ENCODE measurements at regions not wholly inside any gene's neighbourhood (a gene's known extent, or its start where the extent isn't known, plus 50 kb on each side); places are given as distances from the start of the nearest gene placed in this dataset.

GRCh38 chr12:107356266-107356936, 263.1 kb upstream of the CRY1 start:
- intact Hi-C loops (cut with DNase I, micrococcal nuclease): no loop called here
- ATAC-seq (no peak), DNase-seq (no peak)

GRCh38 chr12:107356937-107357295, 263.6 kb upstream of the CRY1 start:
- ATAC-seq (no peak), DNase-seq (no peak)
- intact Hi-C loops (cut with DNase I, micrococcal nuclease): no loop called here

GRCh38 chr12:107359382-107359781, 266.0 kb upstream of the CRY1 start:
- ATAC-seq (no peak), DNase-seq (no peak)
- intact Hi-C loops (cut with DNase I, micrococcal nuclease): no loop called here

DNA sequence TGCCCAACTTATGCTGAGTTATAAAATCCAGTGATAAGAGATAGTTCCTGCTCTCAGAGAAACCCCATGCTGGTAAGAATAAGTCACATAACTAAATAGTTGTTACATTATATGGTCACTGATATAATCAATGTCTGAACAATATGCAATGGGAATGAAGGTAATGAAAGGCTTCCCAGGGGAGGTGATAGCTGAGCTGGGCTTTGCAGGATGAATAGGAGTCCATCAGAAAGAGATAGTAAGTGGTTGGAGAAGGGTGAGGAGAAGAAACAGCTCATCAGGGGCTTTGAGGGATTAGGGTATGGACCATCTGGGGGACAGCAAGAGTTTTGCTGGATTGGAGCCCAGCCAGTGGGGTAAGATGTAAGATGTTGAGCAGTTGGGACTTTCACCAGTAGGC, 266.7 kb upstream of the CRY1 start:
- ATAC-seq (no peak), DNase-seq (no peak)
- intact Hi-C loops (cut with DNase I, micrococcal nuclease): no loop called here

DNA sequence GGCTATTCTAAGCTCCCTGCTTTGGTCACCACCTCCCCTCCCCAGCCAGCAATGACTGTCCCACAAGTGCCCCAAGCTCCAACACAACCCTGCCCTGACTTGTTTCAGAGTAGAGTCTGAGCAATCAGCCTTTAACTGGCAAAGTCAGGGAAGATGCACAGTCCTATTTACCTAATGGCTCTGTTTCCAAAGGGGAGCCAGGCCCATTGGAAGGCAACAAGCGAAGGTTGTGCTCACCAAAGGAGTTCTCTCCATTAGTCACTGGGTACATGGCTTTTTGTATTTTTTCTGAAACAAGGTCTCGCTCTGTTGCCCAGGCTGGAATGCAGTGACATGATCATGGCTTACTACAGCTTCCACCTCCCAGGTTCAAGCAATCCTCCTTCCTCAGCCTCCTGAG, 267.1 kb upstream of the CRY1 start:
- ATAC-seq (no peak), DNase-seq (no peak)
- intact Hi-C loops (cut with DNase I, micrococcal nuclease): no loop called here

DNA sequence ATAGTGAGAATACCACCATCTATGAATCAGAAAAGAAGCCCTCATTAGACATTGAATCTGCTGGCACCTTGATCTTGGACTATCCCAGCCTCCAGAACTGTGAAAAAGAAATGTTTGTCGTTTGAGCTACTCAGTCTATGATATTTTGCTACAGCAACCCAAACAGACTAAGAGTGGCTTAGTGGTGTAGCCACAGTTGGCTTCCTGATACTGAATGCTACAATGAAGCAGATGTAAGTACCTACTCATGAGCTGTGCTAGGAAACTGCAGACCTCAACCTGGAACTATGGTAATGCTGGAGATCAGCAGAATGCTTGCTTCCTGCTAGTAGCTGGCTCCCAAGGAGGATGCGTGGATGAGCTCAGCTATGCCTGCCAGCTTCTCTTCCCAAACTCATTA, 268.6 kb upstream of the CRY1 start:
- ATAC-seq (no peak), DNase-seq (no peak)
- intact Hi-C loops (cut with DNase I, micrococcal nuclease): no loop called here

DNA sequence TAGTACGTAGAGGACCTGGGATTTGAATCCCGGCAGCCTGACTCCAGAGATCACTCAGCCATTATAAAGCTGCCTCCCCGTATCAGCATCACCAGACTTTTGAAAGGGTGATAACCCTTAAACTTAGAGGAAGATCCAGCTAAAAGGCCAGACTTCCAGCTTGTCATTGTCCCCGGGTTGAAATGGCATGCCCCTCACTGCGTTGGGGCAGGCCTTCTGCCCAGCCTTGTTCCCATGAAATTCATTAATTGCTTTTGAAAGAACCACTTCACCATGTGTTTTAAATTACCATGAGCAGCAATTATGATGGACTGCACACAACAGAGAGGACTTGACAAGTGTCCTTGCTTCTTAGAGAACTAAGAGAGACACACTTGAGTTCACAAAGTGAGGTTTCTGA, 269.6 kb upstream of the CRY1 start:
- no peak for ATAC-seq
- intact Hi-C loops (cut with DNase I, micrococcal nuclease): no loop called here
- no peak for DNase-seq

DNA sequence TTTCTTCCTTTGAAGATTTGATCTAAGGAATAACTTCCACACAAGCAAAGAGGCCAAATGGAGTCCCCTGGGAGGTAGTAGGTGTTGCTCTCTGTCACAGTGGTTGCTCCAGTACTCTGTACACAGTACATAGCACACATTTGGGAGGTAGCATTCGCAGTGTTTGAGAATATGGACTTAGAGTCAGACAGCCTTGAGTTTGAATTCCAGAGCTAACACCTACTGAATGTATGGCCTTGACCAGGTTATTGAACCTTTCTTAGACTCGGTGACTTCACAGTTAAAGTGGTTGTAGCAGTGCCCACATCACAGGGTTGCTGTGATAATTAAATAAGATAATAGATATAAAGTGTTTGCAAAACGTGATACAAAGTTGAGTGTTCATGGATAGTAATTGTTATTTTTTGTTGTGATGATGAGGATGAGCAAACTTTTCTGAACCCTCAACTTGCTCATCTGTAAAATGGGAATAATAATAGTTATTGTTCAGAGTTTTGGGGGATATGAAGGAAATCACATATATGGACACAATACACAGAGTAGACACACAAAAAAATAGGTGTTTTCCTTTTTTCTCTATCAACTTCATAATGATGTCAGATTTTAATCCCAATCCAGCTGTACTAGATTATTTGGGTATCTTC, 271.6 kb upstream of the CRY1 start:
- no peak for DNase-seq
- intact Hi-C loops (cut with DNase I, micrococcal nuclease): no loop called here
- no peak for ATAC-seq

GRCh38 chr12:107365703-107366102, 272.4 kb upstream of the CRY1 start:
- intact Hi-C loops (cut with DNase I, micrococcal nuclease): no loop called here
- no peak for DNase-seq
- ATAC-seq: no peak

DNA sequence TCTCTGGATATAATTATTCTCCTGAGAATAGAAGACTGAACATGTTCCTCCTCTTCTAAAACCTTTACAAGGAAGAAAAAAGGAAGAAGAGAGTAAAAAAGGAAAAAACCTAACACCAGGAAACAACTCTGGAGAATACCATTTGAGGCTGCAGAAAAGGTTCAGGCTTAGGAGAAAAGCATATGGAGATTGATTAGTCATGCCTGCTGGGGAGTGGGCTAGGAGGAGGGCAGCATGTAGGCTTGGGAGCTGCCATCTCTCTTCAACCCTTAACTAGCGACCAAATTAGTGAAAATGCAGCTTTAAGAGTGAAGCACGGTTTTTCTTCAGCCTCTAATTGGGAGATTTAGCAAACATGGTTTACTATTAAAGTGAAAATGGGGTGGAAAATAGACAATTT, 273.0 kb upstream of the CRY1 start:
- ATAC-seq (no peak), DNase-seq (no peak)
- intact Hi-C loops (cut with DNase I, micrococcal nuclease): no loop called here

DNA sequence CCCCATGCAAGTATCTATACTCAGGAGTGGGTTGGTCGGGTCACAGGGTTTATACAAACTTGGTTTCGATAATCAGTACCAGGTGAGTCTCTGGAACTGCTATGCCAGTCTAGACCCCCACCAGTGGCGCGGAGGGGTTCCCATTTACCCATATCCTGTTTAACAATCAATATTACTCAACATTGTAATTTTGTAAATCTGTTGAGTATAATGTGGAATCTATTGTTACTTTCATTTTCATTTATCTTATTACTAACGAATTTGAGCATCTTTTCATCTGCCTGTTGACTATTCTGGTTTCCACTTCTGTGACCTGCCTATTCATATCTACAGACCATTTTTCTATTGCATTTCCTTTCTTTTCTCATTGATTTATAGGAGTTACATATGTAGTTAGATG, 275.2 kb upstream of the CRY1 start:
- intact Hi-C loops (cut with DNase I, micrococcal nuclease): no loop called here
- DNase-seq (no peak), ATAC-seq (no peak)

- ATAC-seq (no peak), DNase-seq (no peak)
- intact Hi-C loops (cut with DNase I, micrococcal nuclease): no loop called here
Observed at GRCh38 chr12:107369006-107369405, 275.7 kb upstream of the CRY1 start.

GRCh38 chr12:107369679-107370078, 276.3 kb upstream of the CRY1 start:
- ATAC-seq (no peak), DNase-seq (no peak)
- intact Hi-C loops (cut with DNase I, micrococcal nuclease): no loop called here

DNA sequence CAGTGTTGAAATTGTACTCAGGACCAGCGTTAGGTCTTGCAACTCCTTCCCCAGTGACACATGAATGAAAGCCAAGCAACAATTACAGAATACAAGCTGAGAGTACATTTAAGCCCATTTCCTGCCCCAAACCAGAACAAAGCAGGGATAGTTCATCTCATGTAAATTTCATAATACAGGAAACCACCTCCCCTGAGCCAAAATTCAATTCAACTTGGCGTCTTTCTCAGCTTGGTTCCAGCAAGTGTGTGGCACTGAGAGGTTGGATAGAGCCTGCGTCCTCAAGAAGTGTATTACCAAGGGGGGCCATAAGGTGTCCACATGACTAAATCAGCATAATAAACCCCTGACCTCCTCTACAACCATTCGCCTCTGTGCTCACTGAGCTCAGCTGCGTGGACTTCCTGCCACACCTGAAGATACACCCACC, 278.9 kb upstream of the CRY1 start:
- ATAC-seq (no peak), DNase-seq (no peak)
- intact Hi-C loops (cut with DNase I, micrococcal nuclease): no loop called here

- ATAC-seq (no peak), DNase-seq (no peak)
- intact Hi-C loops (cut with DNase I, micrococcal nuclease): no loop called here
Observed at GRCh38 chr12:107373238-107373809, 280.0 kb upstream of the CRY1 start.

- intact Hi-C loops (cut with DNase I, micrococcal nuclease): no loop called here
- DNase-seq (no peak), ATAC-seq (no peak)
Observed at GRCh38 chr12:107374161-107374840, 281.0 kb upstream of the CRY1 start.

- no peak for DNase-seq
- ATAC-seq: no peak
- intact Hi-C loops (cut with DNase I, micrococcal nuclease): no loop called here
Observed at GRCh38 chr12:107375231-107375630, 281.9 kb upstream of the CRY1 start.

GRCh38 chr12:107377596-107378385, 284.4 kb upstream of the CRY1 start:
- DNase-seq: no peak
- ATAC-seq: no peak
- intact Hi-C loops (cut with DNase I, micrococcal nuclease): no loop called here

DNA sequence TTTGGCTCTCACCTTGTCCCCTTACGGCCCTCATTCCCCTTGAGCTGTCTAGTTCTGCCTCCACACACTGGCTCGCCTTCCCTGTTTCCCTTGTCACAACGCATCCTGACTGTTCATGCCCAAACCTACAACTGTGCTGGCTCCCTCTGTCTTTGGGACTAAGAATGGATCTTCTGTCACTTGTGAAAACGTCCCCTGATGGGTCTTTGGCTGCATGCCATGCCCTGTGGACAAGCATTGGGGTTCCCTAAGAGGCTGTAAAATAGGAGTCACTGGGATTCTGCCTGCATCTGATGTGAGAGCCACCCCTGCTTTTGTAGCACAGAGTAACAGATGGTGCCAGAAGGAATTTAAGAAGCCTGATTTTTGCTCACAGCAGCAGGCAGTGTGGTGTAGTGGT, 285.3 kb upstream of the CRY1 start:
- no peak for ATAC-seq
- intact Hi-C loops (cut with DNase I, micrococcal nuclease): no loop called here
- no peak for DNase-seq
